HepG2 (cell line): ENCODE measurements at regions not wholly inside any gene's neighbourhood (a gene's known extent, or its start where the extent isn't known, plus 50 kb on each side); places are given as distances from the start of the nearest gene placed in this dataset.

Source experiments
- ATAC-seq: fragments of 200-7000 bp; cut with Tn5 transposase; 3 replicates; pipeline ENCODE4 v1.9.1; 2020; ENCODE audit warnings: mild to moderate bottlenecking, moderate library complexity
- BruUV-seq: library from RNA; stranded (reverse); fragments of 400-500 nt; replicated peaks from 2 replicates; lab custom pipeline; 2021; lab: Mats Ljungman, UMichigan
- CTCF ChIA-PET: fragments of 300-600 bp; formaldehyde crosslinking; extraction: SDS; loops from one replicate; lab custom pipeline; 2021; ENCODE audit warnings: low total read pairs, inconsistent platforms, low intra/inter-chr PET ratio; lab: Yijun Ruan, JAX
- POLR2A ChIA-PET: fragments of 350-600 bp; sonication (Branson Sonifier 250); formaldehyde crosslinking; loops from one replicate; lab custom pipeline; 2020; ENCODE audit warnings: antibody characterized with exemption, inconsistent platforms; lab: Yijun Ruan, JAX
- DNase-seq: peaks from one replicate; pipeline ENCODE4 v3.0.0-alpha.2; 2015; ENCODE audit warnings: low spot score
- FAIRE-seq: peaks from 3 replicates; lab custom pipeline; 2011; peaks lifted over from hg19 to GRCh38; lab: Jason Lieb, UNC
- H2AFZ ChIP-seq: one replicate; pipeline ENCODE4 v1.6.1; 2011; ENCODE audit warnings: low read length, inconsistent platforms
- H3K27ac ChIP-seq: fragments of 300-600 bp; 3 replicates; pipeline ENCODE4 v1.8.0; 2011; ENCODE audit warnings: mixed run types, mild to moderate bottlenecking, mixed read lengths, low read length, inconsistent platforms; ENCODE audit not compliant: insufficient read depth; ENCODE audit errors: extremely low read length
- H3K27me3 ChIP-seq, 2 experiments: fragments of 200-600 bp in 1 of 2; 2 replicates in 1 of 2; 3 replicates in 1 of 2; pipeline versions ENCODE4 v1.6.0 to v1.8.0; 2011; ENCODE audit warnings: low read length in 2 of 2, mild to moderate bottlenecking in 2 of 2, moderate library complexity in 2 of 2, inconsistent platforms in 1 of 2; ENCODE audit not compliant: insufficient read depth in 2 of 2, control insufficient read depth in 1 of 2
- H3K36me3 ChIP-seq, 2 experiments: fragments of 200-600 bp in 1 of 2; replicated peaks in 1 of 2; 2 replicates in 1 of 2; 3 replicates in 1 of 2; pipeline versions ENCODE4 v1.5.1 to v1.8.0; 2011; ENCODE audit warnings: low read length in 2 of 2, inconsistent platforms in 1 of 2; ENCODE audit not compliant: insufficient read depth in 2 of 2, control insufficient read depth in 1 of 2
- H3K4me1 ChIP-seq: 2 replicates; pipeline ENCODE4 v1.5.1; 2012; ENCODE audit warnings: low read length, inconsistent platforms; ENCODE audit not compliant: insufficient read depth
- H3K4me2 ChIP-seq: 2 replicates; pipeline ENCODE4 v1.6.0; 2011; ENCODE audit warnings: low read depth, low read length, inconsistent platforms
- H3K4me3 ChIP-seq, 3 experiments: fragments of 200-600 bp in 1 of 3; sonication (generic), shearing (Covaris generic) in 1 of 3; replicated peaks in 1 of 3; 2 replicates each; pipeline ENCODE4 v1.5.1; 2011 to 2016; ENCODE audit warnings: low read length in 3 of 3, inconsistent platforms in 2 of 3, low read depth in 2 of 3, mild to moderate bottlenecking in 2 of 3, control low read depth in 1 of 3, mixed read lengths in 1 of 3; ENCODE audit not compliant: insufficient read depth in 1 of 3
- H3K79me2 ChIP-seq: one replicate; pipeline ENCODE4 v1.6.1; 2011; ENCODE audit warnings: low read length, inconsistent platforms; ENCODE audit not compliant: insufficient read depth
- H3K9ac ChIP-seq: 2 replicates; pipeline ENCODE4 v1.6.0; 2011; ENCODE audit warnings: mild to moderate bottlenecking, low read depth, low read length, inconsistent platforms; ENCODE audit not compliant: insufficient read depth
- H3K9me3 ChIP-seq: 2 replicates; pipeline ENCODE4 v1.5.1; 2012; ENCODE audit warnings: mild to moderate bottlenecking, low read length
- H4K20me1 ChIP-seq: 2 replicates; pipeline ENCODE4 v1.6.0; 2011; ENCODE audit warnings: inconsistent platforms, mild to moderate bottlenecking, low read length, moderate library complexity; ENCODE audit not compliant: insufficient read depth
- DDIT3 ChIP-seq: sonication (generic); formaldehyde crosslinking; IDR thresholded peaks from 2 replicates; pipeline ENCODE4 v1.4.0; 2020; ENCODE audit warnings: mild to moderate bottlenecking, missing genetic modification reagents
- GFI1 ChIP-seq: sonication (generic); formaldehyde crosslinking; IDR thresholded peaks from 2 replicates; pipeline ENCODE4 v1.5.0; 2020; ENCODE audit warnings: missing genetic modification reagents, mild to moderate bottlenecking, borderline replicate concordance
- HMGXB3 ChIP-seq: sonication (generic); formaldehyde crosslinking; IDR thresholded peaks from 2 replicates; pipeline ENCODE4 v1.4.0; 2020; ENCODE audit warnings: missing genetic modification reagents, borderline replicate concordance
- IKZF4 ChIP-seq: sonication (generic); formaldehyde crosslinking; IDR thresholded peaks from 2 replicates; pipeline ENCODE4 v1.5.1; 2020; ENCODE audit warnings: borderline replicate concordance, mild to moderate bottlenecking, low read depth, missing genetic modification reagents; ENCODE audit errors: not compliant biosample characterization
- KIAA2018 ChIP-seq: sonication (generic); formaldehyde crosslinking; IDR thresholded peaks from 2 replicates; pipeline ENCODE4 v1.5.0; 2020; ENCODE audit warnings: mild to moderate bottlenecking, missing genetic modification reagents, borderline replicate concordance
- NCOA2 ChIP-seq: sonication (generic); formaldehyde crosslinking; IDR thresholded peaks from 2 replicates; pipeline ENCODE4 v1.8.0; 2022; ENCODE audit warnings: inconsistent platforms
- SIN3B ChIP-seq: fragments of 150-350 bp; IDR thresholded peaks from 2 replicates; pipeline ENCODE4 v1.6.1; 2014; ENCODE audit warnings: low read length
- SOX5 ChIP-seq: IDR thresholded peaks from 2 replicates; pipeline ENCODE4 v1.6.1; 2016; ENCODE audit warnings: borderline replicate concordance
- ZBTB7A ChIP-seq: sonication (generic); formaldehyde crosslinking; IDR thresholded peaks from 2 replicates; pipeline ENCODE4 v1.8.0; 2022; ENCODE audit warnings: mild to moderate bottlenecking, missing genetic modification reagents
- ZNF678 ChIP-seq: sonication (generic); formaldehyde crosslinking; IDR thresholded peaks from 2 replicates; pipeline ENCODE4 v1.4.0; 2020; ENCODE audit warnings: mild to moderate bottlenecking, missing genetic modification reagents
- ZNF773 ChIP-seq: sonication (generic); formaldehyde crosslinking; IDR thresholded peaks from 2 replicates; pipeline ENCODE4 v1.4.0; 2020; ENCODE audit warnings: missing genetic modification reagents, borderline replicate concordance
- WGBS: methylation state at CpG from one replicate; pipeline ENCODE4 v1.1.6; 2017; ENCODE audit warnings: low lambda C conversion rate; 5-methylcytosine and 5-hydroxymethylcytosine counted together
- in situ Hi-C: cut with HindIII; loops from 2 replicates; pipeline ENCODE4 v1.10.0; 2017; ENCODE audit warnings: low pct_unique_long_range_greater_than_20kb; ENCODE audit not compliant: extremely low pct_ligation_motif_present
- intact Hi-C: fragments of 100-400 bp; cut with micrococcal nuclease; formaldehyde crosslinking; loops from one replicate; pipeline ENCODE4 v1.10.0; 2022; ENCODE audit not compliant: unreplicated experiment

GRCh38 chr11:105236664-105237063 is 97.1 kb upstream of the CARD18 start:
- no TSS peak for BruUV-seq
- DNase-seq, result no peak
- Histone ChIP-seq H3K79me2 (no peaks in the 10 kb centered on the region), H3K9ac (no peak overlapping the region), H4K20me1 (no peaks in the 10 kb centered on the region)
- intact Hi-C loops, result no loop called here
- CTCF ChIA-PET, result no interaction called here
- TF ChIP-seq HMGXB3 (no peak), ZBTB7A (no peak), NCOA2 (CRISPR knock-in tag) (no peak), SOX5 (CRISPR knock-in tag) (no peak), ZNF678 (CRISPR knock-in tag) (no peak), KIAA2018 (no peak), DDIT3 (CRISPR knock-in tag) (no peak), IKZF4 (no peak), SIN3B (no peak), ZNF773 (CRISPR knock-in tag) (no peak), GFI1 (CRISPR knock-in tag) (no peak)
- TF ChIP-seq, all 625 proteins: peak for 0
- Histone ChIP-seq H3K27me3 (no peaks in the 10 kb centered on the region), H3K9me3 (no peaks in the 10 kb centered on the region), H2AFZ (no peak overlapping the region), H3K36me3 (no peaks in the 10 kb centered on the region), H3K4me3 (no peak overlapping the region), H3K27ac (no peak overlapping the region), H3K4me2 (no peak overlapping the region), H3K4me1 (no peaks in the 10 kb centered on the region)
- FAIRE-seq (no peak), ATAC-seq (no peak)
- POLR2A ChIA-PET, result no interaction called here
- in situ Hi-C loops, result no loop called here
- 1% methylated on average over 2 of the region's 2 CpGs for WGBS
